Breast epithelium (tissue), 4 donors: ENCODE measurements at regions not wholly inside any gene's neighbourhood (a gene's known extent, or its start where the extent isn't known, plus 50 kb on each side); places are given as distances from the start of the nearest gene placed in this dataset.
"Not testable (repeated sequence)": the region's sequence is repeated elsewhere in the genome, so short reads cannot be mapped to it uniquely, and the experiment has no call there.

ENCODE experiments used
- DNase-seq, 2 donors: peaks; one replicate each; pipeline ENCODE4 v3.0.0-alpha.2; 2019; ENCODE audit warnings: low spot score in 2 of 2
- H3K27ac ChIP-seq, 2 donors: fragments of 200-600 bp; sonication (generic) in 1 of 2; one replicate each; pipeline ENCODE4 v1.5.1; 2016 to 2019; ENCODE audit warnings: mild to moderate bottlenecking in 1 of 2
- H3K27me3 ChIP-seq, 2 donors: fragments of 200-600 bp; sonication (generic) in 1 of 2; one replicate each; pipeline versions ENCODE4 v1.5.1 to v1.6.0; 2017 to 2019; ENCODE audit warnings: control low read depth in 1 of 2, mild to moderate bottlenecking in 1 of 2
- H3K36me3 ChIP-seq: fragments of 200-600 bp; one replicate; pipeline ENCODE4 v1.5.1; 2019
- H3K4me1 ChIP-seq, 2 donors: fragments of 200-600 bp; sonication (generic); one replicate each; pipeline ENCODE4 v1.5.1; 2016 to 2019; ENCODE audit warnings: control low read depth in 1 of 2
- H3K4me3 ChIP-seq, 3 donors: fragments of 200-600 bp; sonication (generic); 1 replicate in 2 of 3; 2 replicates in 1 of 3; pipeline ENCODE4 v1.5.1; 2016 to 2019; ENCODE audit warnings: mild to moderate bottlenecking in 3 of 3, moderate library complexity in 2 of 3
- H3K9me3 ChIP-seq, 2 donors: fragments of 200-600 bp; sonication (generic) in 1 of 2; one replicate each; pipeline ENCODE4 v1.5.1; 2016 to 2019; ENCODE audit warnings: control low read depth in 1 of 2
- CTCF ChIP-seq, 3 donors: fragments of 450-650 bp; IDR thresholded peaks; one replicate each; pipeline ENCODE4 v1.5.1; 2016 to 2017; ENCODE audit warnings: antibody characterized with exemption in 3 of 3, mild to moderate bottlenecking in 3 of 3, moderate library complexity in 3 of 3
- POLR2A ChIP-seq: fragments of 450-650 bp; IDR thresholded peaks from one replicate; pipeline ENCODE4 v1.6.1; 2016; ENCODE audit warnings: antibody characterized with exemption, mild to moderate bottlenecking, moderate library complexity
- POLR2AphosphoS5 ChIP-seq, 3 donors: sonication (generic); formaldehyde crosslinking; IDR thresholded peaks; one replicate each; pipeline ENCODE4 v1.6.1; 2017; ENCODE audit warnings: antibody characterized with exemption in 3 of 3
- intact Hi-C: fragments of 100-400 bp; cut with DNase I; formaldehyde crosslinking; loops from one replicate; pipeline ENCODE4 v1.15.1; 2023; ENCODE audit warnings: low total_unique reads

DNA sequence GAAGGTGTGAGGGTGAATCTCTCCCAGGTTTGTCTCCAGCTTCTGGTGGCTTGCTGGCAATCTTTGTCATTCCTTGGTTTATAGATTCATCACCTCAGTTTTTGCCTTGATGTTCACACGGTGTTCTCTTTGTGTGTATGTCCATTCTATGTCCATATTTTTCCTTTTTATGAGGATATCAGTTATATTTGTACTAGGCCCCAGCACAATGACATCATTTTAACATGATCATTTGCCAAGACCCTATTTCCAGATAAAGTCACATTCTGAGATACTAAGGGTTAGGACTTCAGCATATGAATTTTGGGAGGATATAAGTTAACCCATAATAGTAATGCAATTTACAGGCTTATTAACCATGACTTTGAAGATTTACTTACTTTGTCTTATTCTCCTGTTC is 649.0 kb downstream of the CPS1 start:
- H3K27ac ChIP-seq, result no peak overlapping the region
- TF ChIP-seq POLR2AphosphoS5 (IDR thresholded peaks at IDR 0.05) (no peak), CTCF (IDR thresholded peaks at IDR 0.05) (no peak), POLR2A (no peak)
- no peak overlapping the region for H3K4me3 ChIP-seq
- H3K9me3 ChIP-seq, result no peaks in the 10 kb centered on the region
- no peak for DNase-seq
- no peaks in the 10 kb centered on the region for H3K4me1 ChIP-seq
- no peaks in the 10 kb centered on the region for H3K36me3 ChIP-seq
- intact Hi-C loops, result no loop called here
- no peaks in the 10 kb centered on the region for H3K27me3 ChIP-seq

DNA sequence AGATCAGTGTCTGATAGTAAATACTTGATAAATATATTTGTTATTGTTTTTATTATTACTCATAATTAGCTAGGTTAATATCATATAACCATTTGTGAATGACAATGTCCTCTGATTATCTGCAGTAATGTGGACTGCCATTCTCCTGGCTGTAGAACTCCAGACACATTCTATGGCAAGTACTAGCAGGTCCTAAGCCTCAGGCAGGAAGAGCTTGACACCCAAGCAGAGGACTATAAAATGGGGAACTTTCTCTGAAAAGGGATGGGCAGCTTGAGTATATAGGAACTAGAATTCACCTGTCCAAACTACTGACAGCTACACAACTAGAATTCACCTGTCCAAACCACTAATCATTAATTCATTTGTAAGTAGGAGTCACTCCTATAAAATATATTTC is 649.4 kb downstream of the CPS1 start:
- TF ChIP-seq POLR2A (no peak), CTCF (IDR thresholded peaks at IDR 0.05) (no peak), POLR2AphosphoS5 (IDR thresholded peaks at IDR 0.05) (no peak)
- DNase-seq, result no peak
- Histone ChIP-seq H3K27me3 (no peaks in the 10 kb centered on the region), H3K9me3 (no peaks in the 10 kb centered on the region), H3K27ac (no peak overlapping the region), H3K36me3 (no peaks in the 10 kb centered on the region), H3K4me3 (no peak overlapping the region), H3K4me1 (no peaks in the 10 kb centered on the region)
- intact Hi-C loops, result no loop called here

GRCh38 chr2:211216221-211216620 is 659.8 kb downstream of the CPS1 start:
- Histone ChIP-seq H3K9me3 (peaks cover 0 to 5% of the 10 kb centered on the region in 2 donors), H3K36me3 (no peaks in the 10 kb centered on the region), H3K4me1 (no peaks in the 10 kb centered on the region), H3K4me3 (no peak overlapping the region), H3K27ac (no peak overlapping the region), H3K27me3 (no peaks in the 10 kb centered on the region)
- no peak for DNase-seq
- intact Hi-C loops, result no loop called here
- no peak for TF ChIP-seq POLR2A
- TF ChIP-seq CTCF (IDR thresholded peaks at IDR 0.05), result peak in 1 of 3 donors; percentile 31
- TF ChIP-seq POLR2AphosphoS5 (IDR thresholded peaks at IDR 0.05), result no peak

- intact Hi-C loops, H3K4me1 ChIP-seq, H3K36me3 ChIP-seq, H3K27me3 ChIP-seq, H3K4me3 ChIP-seq, DNase-seq, H3K9me3 ChIP-seq, H3K27ac ChIP-seq: not testable (repeated sequence)
Measured at GRCh38 chr2:211219548-211219947, 663.1 kb downstream of the CPS1 start.

DNA sequence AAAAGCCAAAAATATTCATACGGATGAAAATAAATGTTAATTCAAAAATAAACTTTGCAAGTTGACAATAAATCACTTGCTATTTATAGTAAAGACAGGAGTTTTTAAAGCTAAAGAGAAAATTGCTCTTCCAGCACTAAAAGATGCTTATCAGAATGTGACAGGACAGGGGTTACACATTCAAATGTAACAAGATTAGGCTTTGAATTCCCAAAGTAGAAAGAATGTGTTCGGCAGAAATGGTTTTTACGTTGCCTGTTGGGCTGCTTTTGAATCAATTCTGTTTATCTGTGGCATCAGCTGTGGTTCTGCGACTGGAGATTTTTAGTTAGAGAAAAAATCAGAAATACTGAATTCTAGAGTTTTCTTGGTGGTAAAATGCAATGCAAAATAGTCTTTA is 669.4 kb downstream of the CPS1 start:
- Histone ChIP-seq H3K27me3 (no peaks in the 10 kb centered on the region), H3K4me3 (no peak overlapping the region), H3K27ac (no peak overlapping the region), H3K4me1 (no peaks in the 10 kb centered on the region), H3K9me3 (no peaks in the 10 kb centered on the region), H3K36me3 (no peaks in the 10 kb centered on the region)
- intact Hi-C loops, result no loop called here
- no peak for DNase-seq
- TF ChIP-seq POLR2AphosphoS5 (IDR thresholded peaks at IDR 0.05) (no peak), CTCF (IDR thresholded peaks at IDR 0.05) (no peak), POLR2A (no peak)

GRCh38 chr2:211228559-211228958 is 672.2 kb downstream of the CPS1 start:
- Histone ChIP-seq H3K4me1 (no peaks in the 10 kb centered on the region), H3K36me3 (no peaks in the 10 kb centered on the region), H3K9me3 (no peaks in the 10 kb centered on the region), H3K4me3 (no peak overlapping the region), H3K27me3 (no peaks in the 10 kb centered on the region), H3K27ac (no peak overlapping the region)
- intact Hi-C loops, result no loop called here
- no peak for DNase-seq
- TF ChIP-seq POLR2AphosphoS5 (IDR thresholded peaks at IDR 0.05) (no peak), CTCF (IDR thresholded peaks at IDR 0.05) (no peak), POLR2A (no peak)
